ENCODE measurements at regions not wholly inside any gene's neighbourhood (a gene's known extent, or its start where the extent isn't known, plus 50 kb on each side); places are given as distances from the start of the nearest gene placed in this dataset.
A peak's percentile ranks its signal among the peaks of the same experiment; 100 is the strongest.

GRCh38 chr19:30178721-30179402 is 193.3 kb upstream of the ZNF536 start:
- Mint-ChIP-seq H3K27ac (no peak overlapping the region), H3K4me3 (no peak overlapping the region), H3K9me3 (peaks cover 17% of the 10 kb centered on the region), H3K27me3 (peaks cover 2% of the 10 kb centered on the region), H3K4me1 (no peaks in the 10 kb centered on the region), H3K36me3 (no peaks in the 10 kb centered on the region)
- ATAC-seq (ENCODE audit: low read depth) (no peak), DNase-seq (ENCODE audit: low spot score in 2 of 2) (no peak)

- Mint-ChIP-seq H3K36me3 (no peaks in the 10 kb centered on the region), H3K27me3 (peaks cover 2% of the 10 kb centered on the region), H3K4me3 (no peak overlapping the region), H3K9me3 (peaks cover 22% of the 10 kb centered on the region), H3K4me1 (no peaks in the 10 kb centered on the region), H3K27ac (no peak overlapping the region)
- ATAC-seq (ENCODE audit: low read depth) (no peak), DNase-seq (ENCODE audit: low spot score in 2 of 2) (no peak)
Observed at GRCh38 chr19:30180691-30181090, 191.5 kb upstream of the ZNF536 start.

- no peak for DNase-seq (ENCODE audit: low spot score in 2 of 2)
- Mint-ChIP-seq H3K4me1 (no peaks in the 10 kb centered on the region), H3K27ac (no peak overlapping the region), H3K36me3 (no peaks in the 10 kb centered on the region), H3K27me3 (no peaks in the 10 kb centered on the region), H3K9me3 (peaks cover 23% of the 10 kb centered on the region), H3K4me3 (no peak overlapping the region)
- no peak for ATAC-seq (ENCODE audit: low read depth)
Observed at GRCh38 chr19:30183807-30184490, 188.2 kb upstream of the ZNF536 start.

GRCh38 chr19:30202060-30202600 is 170.1 kb upstream of the ZNF536 start:
- Mint-ChIP-seq H3K9me3 (peaks cover 9% of the 10 kb centered on the region), H3K27ac (no peak overlapping the region), H3K4me1 (no peaks in the 10 kb centered on the region), H3K27me3 (no peaks in the 10 kb centered on the region), H3K36me3 (no peaks in the 10 kb centered on the region), H3K4me3 (no peak overlapping the region)
- DNase-seq (ENCODE audit: low spot score in 2 of 2) (no peak), ATAC-seq (ENCODE audit: low read depth) (no peak)

GRCh38 chr19:30204721-30205120 is 167.5 kb upstream of the ZNF536 start:
- Mint-ChIP-seq H3K4me1 (no peaks in the 10 kb centered on the region), H3K36me3 (no peaks in the 10 kb centered on the region), H3K27ac (no peak overlapping the region), H3K4me3 (no peak overlapping the region), H3K27me3 (no peaks in the 10 kb centered on the region), H3K9me3 (peaks cover 3% of the 10 kb centered on the region)
- DNase-seq (ENCODE audit: low spot score in 2 of 2) (no peak), ATAC-seq (ENCODE audit: low read depth) (no peak)

GRCh38 chr19:30206187-30206586 is 166.0 kb upstream of the ZNF536 start:
- Mint-ChIP-seq H3K4me3 (no peak overlapping the region), H3K27ac (no peak overlapping the region), H3K4me1 (no peaks in the 10 kb centered on the region), H3K9me3 (peaks cover 3% of the 10 kb centered on the region), H3K36me3 (no peaks in the 10 kb centered on the region), H3K27me3 (no peaks in the 10 kb centered on the region)
- DNase-seq (ENCODE audit: low spot score in 2 of 2) (no peak), ATAC-seq (ENCODE audit: low read depth) (no peak)

- no peak for DNase-seq (ENCODE audit: low spot score in 2 of 2)
- no peaks in the 10 kb centered on the region for H3K27me3 Mint-ChIP-seq
- H3K4me3 Mint-ChIP-seq, result no peak overlapping the region
- H3K27ac Mint-ChIP-seq, result no peak overlapping the region
- no peaks in the 10 kb centered on the region for H3K36me3 Mint-ChIP-seq
- no peak for ATAC-seq (ENCODE audit: low read depth)
- peaks cover 3% of the 10 kb centered on the region for H3K9me3 Mint-ChIP-seq
- H3K4me1 Mint-ChIP-seq, result no peaks in the 10 kb centered on the region
Observed at GRCh38 chr19:30207357-30207756, 164.8 kb upstream of the ZNF536 start.

- no peak for ATAC-seq (ENCODE audit: low read depth)
- H3K27ac Mint-ChIP-seq, result no peak overlapping the region
- H3K9me3 Mint-ChIP-seq, result peaks cover 3% of the 10 kb centered on the region
- no peaks in the 10 kb centered on the region for H3K36me3 Mint-ChIP-seq
- no peaks in the 10 kb centered on the region for H3K4me1 Mint-ChIP-seq
- H3K4me3 Mint-ChIP-seq, result no peak overlapping the region
- H3K27me3 Mint-ChIP-seq, result no peaks in the 10 kb centered on the region
- no peak for DNase-seq (ENCODE audit: low spot score in 2 of 2)
Observed at GRCh38 chr19:30208436-30209060, 163.6 kb upstream of the ZNF536 start.

GRCh38 chr19:30209617-30210600 is 162.3 kb upstream of the ZNF536 start:
- Mint-ChIP-seq H3K4me1 (no peaks in the 10 kb centered on the region), H3K9me3 (peaks cover 3% of the 10 kb centered on the region), H3K4me3 (no peak overlapping the region), H3K27me3 (no peaks in the 10 kb centered on the region), H3K36me3 (no peaks in the 10 kb centered on the region), H3K27ac (no peak overlapping the region)
- DNase-seq (ENCODE audit: low spot score in 2 of 2) (no peak), ATAC-seq (ENCODE audit: low read depth) (no peak)

- H3K4me3 Mint-ChIP-seq, result no peak overlapping the region
- H3K36me3 Mint-ChIP-seq, result no peaks in the 10 kb centered on the region
- ATAC-seq (ENCODE audit: low read depth) (no peak), DNase-seq (ENCODE audit: low spot score in 2 of 2) (no peak)
- H3K27ac Mint-ChIP-seq, result no peak overlapping the region
- no peaks in the 10 kb centered on the region for H3K4me1 Mint-ChIP-seq
- H3K9me3 Mint-ChIP-seq, result peaks cover 1% of the 10 kb centered on the region
- H3K27me3 Mint-ChIP-seq, result no peaks in the 10 kb centered on the region
Observed at GRCh38 chr19:30212574-30212973, 159.6 kb upstream of the ZNF536 start.

- ATAC-seq (ENCODE audit: low read depth) (peak; percentile 45), DNase-seq (ENCODE audit: low spot score in 2 of 2) (no peak)
- no peak overlapping the region for H3K4me3 Mint-ChIP-seq
- no peak overlapping the region for H3K27ac Mint-ChIP-seq
- no peaks in the 10 kb centered on the region for H3K4me1 Mint-ChIP-seq
- H3K36me3 Mint-ChIP-seq, result no peaks in the 10 kb centered on the region
- peaks cover 1% of the 10 kb centered on the region for H3K9me3 Mint-ChIP-seq
- no peaks in the 10 kb centered on the region for H3K27me3 Mint-ChIP-seq
Observed at GRCh38 chr19:30214651-30215051, 157.5 kb upstream of the ZNF536 start.

- Mint-ChIP-seq H3K4me1 (no peaks in the 10 kb centered on the region), H3K27me3 (no peaks in the 10 kb centered on the region), H3K4me3 (no peak overlapping the region), H3K27ac (no peak overlapping the region), H3K9me3 (peaks cover 1% of the 10 kb centered on the region), H3K36me3 (no peaks in the 10 kb centered on the region)
- DNase-seq (ENCODE audit: low spot score in 2 of 2) (no peak), ATAC-seq (ENCODE audit: low read depth) (no peak)
Observed at GRCh38 chr19:30215248-30215647, 156.9 kb upstream of the ZNF536 start.

GRCh38 chr19:30216453-30216852 is 155.7 kb upstream of the ZNF536 start:
- ATAC-seq (ENCODE audit: low read depth), result no peak
- peaks cover 4% of the 10 kb centered on the region for H3K27me3 Mint-ChIP-seq
- H3K4me1 Mint-ChIP-seq, result no peaks in the 10 kb centered on the region
- H3K27ac Mint-ChIP-seq, result no peak overlapping the region
- DNase-seq (ENCODE audit: low spot score in 2 of 2), result no peak
- H3K36me3 Mint-ChIP-seq, result no peaks in the 10 kb centered on the region
- H3K4me3 Mint-ChIP-seq, result no peak overlapping the region
- peaks cover 1% of the 10 kb centered on the region for H3K9me3 Mint-ChIP-seq

All from memory B cell (primary cell).